Fibroblast of skin of scalp (primary cell): ENCODE measurements at regions not wholly inside any gene's neighbourhood (a gene's known extent, or its start where the extent isn't known, plus 50 kb on each side); places are given as distances from the start of the nearest gene placed in this dataset.

ENCODE experiments used
- DNase-seq: peaks from one replicate; pipeline ENCODE4 v3.0.0-alpha.2; 2013

- no peak for DNase-seq
These were observed 153.8 kb upstream of the VASH1 start for GRCh38 chr14:76607510-76607909.

GRCh38 chr14:76612654-76613053 is 148.6 kb upstream of the VASH1 start:
- no peak for DNase-seq

- DNase-seq: no peak
These were observed 147.7 kb upstream of the VASH1 start for GRCh38 chr14:76613616-76614015.

- no peak for DNase-seq
These were observed 145.9 kb upstream of the VASH1 start for GRCh38 chr14:76615331-76615730.

- no peak for DNase-seq
These were observed 143.8 kb upstream of the VASH1 start for GRCh38 chr14:76617440-76617839.

GRCh38 chr14:76636602-76637001 is 124.7 kb upstream of the VASH1 start:
- no peak for DNase-seq

- no peak for DNase-seq
These were observed 122.4 kb upstream of the VASH1 start for GRCh38 chr14:76638841-76639240.

GRCh38 chr14:76639606-76640229 is 121.5 kb upstream of the VASH1 start:
- DNase-seq: no peak

GRCh38 chr14:76640923-76641395 is 120.3 kb upstream of the VASH1 start:
- no peak for DNase-seq

GRCh38 chr14:76641541-76641940 is 119.7 kb upstream of the VASH1 start:
- no peak for DNase-seq

- no peak for DNase-seq
These were observed 117.4 kb upstream of the VASH1 start for GRCh38 chr14:76643887-76644286.

GRCh38 chr14:76644855-76645518 is 116.3 kb upstream of the VASH1 start:
- peak; percentile 9 for DNase-seq

GRCh38 chr14:76647697-76648298 is 113.5 kb upstream of the VASH1 start:
- DNase-seq: peak; percentile 47

GRCh38 chr14:76651410-76652055 is 109.7 kb upstream of the VASH1 start:
- no peak for DNase-seq

GRCh38 chr14:76653875-76654572 is 107.2 kb upstream of the VASH1 start:
- DNase-seq: no peak

- no peak for DNase-seq
These were observed 106.6 kb upstream of the VASH1 start for GRCh38 chr14:76654573-76655108.

GRCh38 chr14:76655331-76655730 is 105.9 kb upstream of the VASH1 start:
- DNase-seq: no peak

- DNase-seq: no peak
These were observed 104.7 kb upstream of the VASH1 start for GRCh38 chr14:76656592-76656991.

- DNase-seq: no peak
These were observed 103.9 kb upstream of the VASH1 start for GRCh38 chr14:76657404-76657803.

- no peak for DNase-seq
These were observed 103.4 kb upstream of the VASH1 start for GRCh38 chr14:76657846-76658245.

- DNase-seq: no peak
These were observed 98.7 kb upstream of the VASH1 start for GRCh38 chr14:76662580-76662979.

- no peak for DNase-seq
These were observed 96.5 kb upstream of the VASH1 start for GRCh38 chr14:76664790-76665189.

GRCh38 chr14:76666746-76667145 is 94.5 kb upstream of the VASH1 start:
- no peak for DNase-seq
